ENCODE measurements at regions not wholly inside any gene's neighbourhood (a gene's known extent, or its start where the extent isn't known, plus 50 kb on each side); places are given as distances from the start of the nearest gene placed in this dataset.

DNA sequence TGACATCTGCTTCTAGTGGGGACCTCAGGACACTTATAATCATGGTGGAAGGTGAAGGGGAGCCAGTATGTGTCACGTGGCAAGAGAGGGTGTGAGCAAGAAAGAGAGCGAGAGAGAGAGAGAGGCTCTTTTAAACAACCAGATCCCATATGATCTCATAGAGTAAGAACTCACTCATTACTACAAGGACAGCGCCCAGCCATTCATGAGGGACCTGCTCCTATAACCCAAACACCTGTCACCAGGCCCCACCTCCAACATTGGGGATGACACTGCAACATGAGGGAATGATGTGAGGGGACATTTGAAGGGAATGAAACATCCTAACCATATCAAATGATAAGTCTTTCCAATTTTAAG lies 427.5 kb downstream of the EFNA5 start:
- H3K36me3 ChIP-seq (ENCODE audit: control insufficient read depth in 4 of 4, insufficient read depth in 3 of 4, low read depth in 1 of 4, low read length in 3 of 4) = no peaks in the 10 kb centered on the region
- H3K27me3 ChIP-seq (ENCODE audit: control insufficient read depth in 4 of 4, insufficient read depth in 4 of 4, low read length in 3 of 4) = no peaks in the 10 kb centered on the region
- no peak overlapping the region for H3K4me3 ChIP-seq (ENCODE audit: low read depth in 1 of 3, low read length in 3 of 3)
- 84% methylated on average over 3 of the region's 3 CpGs for WGBS
- no peak overlapping the region for H3K9ac ChIP-seq (ENCODE audit: low read depth in 1 of 2, low read length in 2 of 2)
- H3K4me1 ChIP-seq (ENCODE audit: control insufficient read depth in 4 of 4, insufficient read depth in 4 of 4, low read length in 3 of 4) = no peaks in the 10 kb centered on the region
- TF ChIP-seq, protein P1, sequence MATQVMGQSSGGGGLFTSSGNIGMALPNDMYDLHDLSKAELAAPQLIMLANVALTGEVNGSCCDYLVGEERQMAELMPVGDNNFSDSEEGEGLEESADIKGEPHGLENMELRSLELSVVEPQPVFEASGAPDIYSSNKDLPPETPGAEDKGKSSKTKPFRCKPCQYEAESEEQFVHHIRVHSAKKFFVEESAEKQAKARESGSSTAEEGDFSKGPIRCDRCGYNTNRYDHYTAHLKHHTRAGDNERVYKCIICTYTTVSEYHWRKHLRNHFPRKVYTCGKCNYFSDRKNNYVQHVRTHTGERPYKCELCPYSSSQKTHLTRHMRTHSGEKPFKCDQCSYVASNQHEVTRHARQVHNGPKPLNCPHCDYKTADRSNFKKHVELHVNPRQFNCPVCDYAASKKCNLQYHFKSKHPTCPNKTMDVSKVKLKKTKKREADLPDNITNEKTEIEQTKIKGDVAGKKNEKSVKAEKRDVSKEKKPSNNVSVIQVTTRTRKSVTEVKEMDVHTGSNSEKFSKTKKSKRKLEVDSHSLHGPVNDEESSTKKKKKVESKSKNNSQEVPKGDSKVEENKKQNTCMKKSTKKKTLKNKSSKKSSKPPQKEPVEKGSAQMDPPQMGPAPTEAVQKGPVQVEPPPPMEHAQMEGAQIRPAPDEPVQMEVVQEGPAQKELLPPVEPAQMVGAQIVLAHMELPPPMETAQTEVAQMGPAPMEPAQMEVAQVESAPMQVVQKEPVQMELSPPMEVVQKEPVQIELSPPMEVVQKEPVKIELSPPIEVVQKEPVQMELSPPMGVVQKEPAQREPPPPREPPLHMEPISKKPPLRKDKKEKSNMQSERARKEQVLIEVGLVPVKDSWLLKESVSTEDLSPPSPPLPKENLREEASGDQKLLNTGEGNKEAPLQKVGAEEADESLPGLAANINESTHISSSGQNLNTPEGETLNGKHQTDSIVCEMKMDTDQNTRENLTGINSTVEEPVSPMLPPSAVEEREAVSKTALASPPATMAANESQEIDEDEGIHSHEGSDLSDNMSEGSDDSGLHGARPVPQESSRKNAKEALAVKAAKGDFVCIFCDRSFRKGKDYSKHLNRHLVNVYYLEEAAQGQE (IDR thresholded peaks at IDR 0.05) = no peak
- TF ChIP-seq EGR1 (IDR thresholded peaks at IDR 0.05; ENCODE audit: low read depth in 2 of 2) (no peak), JUND (IDR thresholded peaks at IDR 0.05) (no peak), HNF4G (IDR thresholded peaks at IDR 0.05) (no peak), YY1 (IDR thresholded peaks at IDR 0.05) (no peak), FOXA1 (IDR thresholded peaks at IDR 0.05) (no peak), SP1 (IDR thresholded peaks at IDR 0.05) (no peak)
- TF ChIP-seq, protein P2, sequence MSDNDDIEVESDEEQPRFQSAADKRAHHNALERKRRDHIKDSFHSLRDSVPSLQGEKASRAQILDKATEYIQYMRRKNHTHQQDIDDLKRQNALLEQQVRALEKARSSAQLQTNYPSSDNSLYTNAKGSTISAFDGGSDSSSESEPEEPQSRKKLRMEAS (IDR thresholded peaks at IDR 0.05) = no peak
- TF ChIP-seq, protein P3, sequence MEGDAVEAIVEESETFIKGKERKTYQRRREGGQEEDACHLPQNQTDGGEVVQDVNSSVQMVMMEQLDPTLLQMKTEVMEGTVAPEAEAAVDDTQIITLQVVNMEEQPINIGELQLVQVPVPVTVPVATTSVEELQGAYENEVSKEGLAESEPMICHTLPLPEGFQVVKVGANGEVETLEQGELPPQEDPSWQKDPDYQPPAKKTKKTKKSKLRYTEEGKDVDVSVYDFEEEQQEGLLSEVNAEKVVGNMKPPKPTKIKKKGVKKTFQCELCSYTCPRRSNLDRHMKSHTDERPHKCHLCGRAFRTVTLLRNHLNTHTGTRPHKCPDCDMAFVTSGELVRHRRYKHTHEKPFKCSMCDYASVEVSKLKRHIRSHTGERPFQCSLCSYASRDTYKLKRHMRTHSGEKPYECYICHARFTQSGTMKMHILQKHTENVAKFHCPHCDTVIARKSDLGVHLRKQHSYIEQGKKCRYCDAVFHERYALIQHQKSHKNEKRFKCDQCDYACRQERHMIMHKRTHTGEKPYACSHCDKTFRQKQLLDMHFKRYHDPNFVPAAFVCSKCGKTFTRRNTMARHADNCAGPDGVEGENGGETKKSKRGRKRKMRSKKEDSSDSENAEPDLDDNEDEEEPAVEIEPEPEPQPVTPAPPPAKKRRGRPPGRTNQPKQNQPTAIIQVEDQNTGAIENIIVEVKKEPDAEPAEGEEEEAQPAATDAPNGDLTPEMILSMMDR (IDR thresholded peaks at IDR 0.05; ENCODE audit: low read depth, low read length, missing input control) = no peak
- TF ChIP-seq, protein P4, sequence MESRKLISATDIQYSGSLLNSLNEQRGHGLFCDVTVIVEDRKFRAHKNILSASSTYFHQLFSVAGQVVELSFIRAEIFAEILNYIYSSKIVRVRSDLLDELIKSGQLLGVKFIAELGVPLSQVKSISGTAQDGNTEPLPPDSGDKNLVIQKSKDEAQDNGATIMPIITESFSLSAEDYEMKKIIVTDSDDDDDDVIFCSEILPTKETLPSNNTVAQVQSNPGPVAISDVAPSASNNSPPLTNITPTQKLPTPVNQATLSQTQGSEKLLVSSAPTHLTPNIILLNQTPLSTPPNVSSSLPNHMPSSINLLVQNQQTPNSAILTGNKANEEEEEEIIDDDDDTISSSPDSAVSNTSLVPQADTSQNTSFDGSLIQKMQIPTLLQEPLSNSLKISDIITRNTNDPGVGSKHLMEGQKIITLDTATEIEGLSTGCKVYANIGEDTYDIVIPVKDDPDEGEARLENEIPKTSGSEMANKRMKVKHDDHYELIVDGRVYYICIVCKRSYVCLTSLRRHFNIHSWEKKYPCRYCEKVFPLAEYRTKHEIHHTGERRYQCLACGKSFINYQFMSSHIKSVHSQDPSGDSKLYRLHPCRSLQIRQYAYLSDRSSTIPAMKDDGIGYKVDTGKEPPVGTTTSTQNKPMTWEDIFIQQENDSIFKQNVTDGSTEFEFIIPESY (IDR thresholded peaks at IDR 0.05) = no peak
- H3K9me3 ChIP-seq (ENCODE audit: control insufficient read depth in 4 of 4, low read length in 3 of 4) = no peaks in the 10 kb centered on the region
- no peak overlapping the region for H3K27ac ChIP-seq (ENCODE audit: low read depth in 1 of 2, low read length in 2 of 2)
- DNase-seq (ENCODE audit: low spot score) = no peak

DNA sequence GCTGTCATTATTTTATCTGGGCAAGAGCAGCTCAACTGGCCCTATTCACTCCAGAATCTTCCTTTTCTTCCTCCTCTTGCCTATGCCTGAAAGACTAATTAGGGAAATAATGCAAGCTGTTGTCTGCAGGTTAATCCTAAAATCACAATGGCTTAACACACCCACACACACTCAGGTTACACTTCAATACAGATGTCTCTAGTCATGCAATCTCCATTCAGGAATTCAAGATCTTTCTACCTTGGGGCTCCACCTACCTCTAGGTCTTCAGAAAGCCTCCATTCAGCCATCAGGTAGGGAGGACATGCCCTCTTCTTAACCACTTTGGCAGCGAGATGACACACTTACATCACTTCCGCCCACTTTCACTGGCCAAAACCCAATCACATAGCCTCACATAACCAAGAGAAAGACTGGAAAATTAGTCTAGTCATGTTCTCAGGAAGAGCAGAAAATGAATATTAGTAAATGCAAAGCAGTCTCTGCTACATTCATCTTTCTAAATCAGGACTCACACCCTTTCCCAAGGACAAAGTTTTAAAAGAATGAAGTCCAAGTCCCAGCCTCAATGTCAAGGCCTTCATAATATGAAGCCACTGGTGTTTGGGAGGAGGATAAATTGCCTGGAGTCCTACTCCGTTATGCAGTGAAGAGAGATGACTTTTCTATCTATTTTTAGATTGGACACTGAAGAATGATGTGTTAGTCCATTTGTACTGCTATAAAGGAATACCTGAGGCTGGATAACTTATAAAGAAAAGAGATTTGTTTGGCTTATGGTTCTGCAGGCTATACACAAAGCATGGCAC lies 428.1 kb downstream of the EFNA5 start:
- TF ChIP-seq RXRA (IDR thresholded peaks at IDR 0.05) = no peak
- no peak for TF ChIP-seq HNF4G (IDR thresholded peaks at IDR 0.05)
- TF ChIP-seq, protein P4 (IDR thresholded peaks at IDR 0.05) = no peak
- TF ChIP-seq GABPA (IDR thresholded peaks at IDR 0.05 in 1 of 2, conservative IDR thresholded peaks at IDR 0.05 in 1 of 2) = no peak
- TF ChIP-seq, protein P3 (IDR thresholded peaks at IDR 0.05; ENCODE audit: low read depth, low read length, missing input control) = no peak
- TF ChIP-seq HNF4A (conservative IDR thresholded peaks at IDR 0.05) = no peak
- Histone ChIP-seq H3K36me3 (ENCODE audit: control insufficient read depth in 4 of 4, insufficient read depth in 3 of 4, low read depth in 1 of 4, low read length in 3 of 4) (no peaks in the 10 kb centered on the region), H3K9ac (ENCODE audit: low read depth in 1 of 2, low read length in 2 of 2) (no peak overlapping the region), H3K27ac (ENCODE audit: low read depth in 1 of 2, low read length in 2 of 2) (no peak overlapping the region), H3K4me1 (ENCODE audit: control insufficient read depth in 4 of 4, insufficient read depth in 4 of 4, low read length in 3 of 4) (no peaks in the 10 kb centered on the region), H3K4me3 (ENCODE audit: low read depth in 1 of 3, low read length in 3 of 3) (no peak overlapping the region), H3K27me3 (ENCODE audit: control insufficient read depth in 4 of 4, insufficient read depth in 4 of 4, low read length in 3 of 4) (no peaks in the 10 kb centered on the region), H3K9me3 (ENCODE audit: control insufficient read depth in 4 of 4, low read length in 3 of 4) (no peaks in the 10 kb centered on the region)
- DNase-seq (ENCODE audit: low spot score) = no peak
- 82% methylated on average over 3 of the region's 3 CpGs for WGBS

Data from liver (tissue), 8 donors.